Mucosa of descending colon (tissue), 3 donors: ENCODE measurements at regions not wholly inside any gene's neighbourhood (a gene's known extent, or its start where the extent isn't known, plus 50 kb on each side); places are given as distances from the start of the nearest gene placed in this dataset.

Experiments
- ATAC-seq: fragments of 200-7000 bp; cut with Tn5 transposase; one replicate; pipeline ENCODE4 v1.9.1; 2020; ENCODE audit warnings: mild to moderate bottlenecking, moderate library complexity
- DNase-seq, 3 donors: peaks; one replicate each; pipeline ENCODE4 v3.0.0-alpha.2; 2020
- H3K36me3 ChIP-seq: fragments of 200-600 bp; one replicate; pipeline ENCODE4 v1.8.0; 2021; ENCODE audit warnings: low read depth, mild to moderate bottlenecking
- H3K4me1 ChIP-seq: fragments of 200-600 bp; one replicate; pipeline ENCODE4 v1.8.0; 2021; ENCODE audit warnings: low read depth, mild to moderate bottlenecking
- H3K4me3 ChIP-seq: fragments of 200-600 bp; one replicate; pipeline ENCODE4 v1.8.0; 2021; ENCODE audit warnings: mild to moderate bottlenecking
- H3K9me3 ChIP-seq: fragments of 200-600 bp; one replicate; pipeline ENCODE4 v1.8.0; 2021; ENCODE audit warnings: mild to moderate bottlenecking
- CTCF ChIP-seq: fragments of 200-600 bp; IDR thresholded peaks from one replicate; pipeline ENCODE4 v1.8.0; 2022; ENCODE audit warnings: antibody characterized with exemption, mild to moderate bottlenecking
- intact Hi-C, 2 donors: fragments of 100-400 bp; cut with DNase I in 1 of 2; cut with micrococcal nuclease in 1 of 2; formaldehyde crosslinking; loops; one replicate each; pipeline versions ENCODE4 v1.11.0 to v1.11.1; 2022; cut with DNase I, micrococcal nuclease
- donor health status: DM: no; HTN: no; CAD: no; lungs with moderate emphysema.
- donor health status: DM: no; HTN: no; CAD: no.
- donor health status: DM: no; HTN: yes; CAD: no.

GRCh38 chr21:33157303-33157702 is 72.4 kb upstream of the IFNAR2 start:
- Histone ChIP-seq H3K4me1 (no peaks in the 10 kb centered on the region), H3K4me3 (no peak overlapping the region), H3K9me3 (peaks cover 7% of the 10 kb centered on the region), H3K36me3 (no peaks in the 10 kb centered on the region)
- TF ChIP-seq CTCF: no peak
- DNase-seq (no peak), ATAC-seq (no peak)
- intact Hi-C loops: no loop called here

GRCh38 chr21:33158654-33159053 is 71.1 kb upstream of the IFNAR2 start:
- Histone ChIP-seq H3K9me3 (peaks cover 7% of the 10 kb centered on the region), H3K4me1 (no peaks in the 10 kb centered on the region), H3K36me3 (no peaks in the 10 kb centered on the region), H3K4me3 (no peak overlapping the region)
- no peak for TF ChIP-seq CTCF
- ATAC-seq: no peak
- intact Hi-C loops: no loop called here
- no peak for DNase-seq

GRCh38 chr21:33162436-33162951 is 67.2 kb upstream of the IFNAR2 start:
- intact Hi-C loops: no loop called here
- H3K9me3 ChIP-seq: peaks cover 7% of the 10 kb centered on the region
- ATAC-seq (no peak), DNase-seq (peak in 1 of 3 donors; percentile 6)
- TF ChIP-seq CTCF: no peak
- H3K36me3 ChIP-seq: no peaks in the 10 kb centered on the region
- no peaks in the 10 kb centered on the region for H3K4me1 ChIP-seq
- H3K4me3 ChIP-seq: no peak overlapping the region

GRCh38 chr21:33168886-33169285 is 60.9 kb upstream of the IFNAR2 start:
- DNase-seq: no peak
- no peak for ATAC-seq
- Histone ChIP-seq H3K36me3 (no peaks in the 10 kb centered on the region), H3K4me3 (no peak overlapping the region), H3K4me1 (no peaks in the 10 kb centered on the region), H3K9me3 (no peaks in the 10 kb centered on the region)
- intact Hi-C loops: no loop called here
- no peak for TF ChIP-seq CTCF

GRCh38 chr21:33169359-33169758 is 60.4 kb upstream of the IFNAR2 start:
- intact Hi-C loops: no loop called here
- TF ChIP-seq CTCF: no peak
- DNase-seq: no peak

GRCh38 chr21:33171616-33172169 is 58.0 kb upstream of the IFNAR2 start:
- DNase-seq (no peak), ATAC-seq (no peak)
- TF ChIP-seq CTCF: no peak
- Histone ChIP-seq H3K36me3 (no peaks in the 10 kb centered on the region), H3K9me3 (no peaks in the 10 kb centered on the region), H3K4me1 (no peaks in the 10 kb centered on the region), H3K4me3 (no peak overlapping the region)
- intact Hi-C loops: no loop called here

More at GRCh38 chr21:33169359-33169758, 60.4 kb upstream of the IFNAR2 start:
- Histone ChIP-seq H3K36me3 (no peaks in the 10 kb centered on the region), H3K9me3 (no peaks in the 10 kb centered on the region), H3K4me3 (no peak overlapping the region), H3K4me1 (no peaks in the 10 kb centered on the region)
- no peak for ATAC-seq
